SK-N-SH (cell line): ENCODE measurements at regions not wholly inside any gene's neighbourhood (a gene's known extent, or its start where the extent isn't known, plus 50 kb on each side); places are given as distances from the start of the nearest gene placed in this dataset.
A peak's percentile ranks its signal among the peaks of the same experiment; 100 is the strongest.

Experiments
- CTCF ChIA-PET: fragments of 300-600, 350-600 bp; formaldehyde crosslinking; extraction: SDS; loops from one replicate; lab custom pipeline; 2021; lab: Yijun Ruan, JAX
- POLR2A ChIA-PET: fragments of 350-600 bp; sonication (Branson Sonifier 250); formaldehyde crosslinking; extraction: SDS; loops from one replicate; lab custom pipeline; 2020; ENCODE audit warnings: antibody characterized with exemption, inconsistent platforms; lab: Yijun Ruan, JAX
- DNase-seq: peaks from one replicate; pipeline ENCODE4 v3.0.0; 2012
- H2AFZ ChIP-seq: fragments of 200-600 bp; sonication (generic); 2 replicates; pipeline ENCODE4 v1.8.1; 2016; ENCODE audit warnings: antibody characterized with exemption, mild to moderate bottlenecking, low read depth
- H3F3A ChIP-seq: fragments of 200-600 bp; sonication (generic); replicated peaks from 2 replicates; pipeline ENCODE3; 2016; ENCODE audit warnings: antibody characterized with exemption, mild to moderate bottlenecking; ENCODE audit not compliant: insufficient read depth
- H3K27ac ChIP-seq, 2 experiments: fragments of 200-500 bp in 1 of 2; fragments of 200-600 bp in 1 of 2; sonication (Bioruptor generic) in 1 of 2; sonication (generic), shearing (Covaris generic) in 1 of 2; 2 replicates each; pipeline versions ENCODE4 v1.5.1 to v1.6.1; 2014 to 2016; ENCODE audit warnings: low read depth in 2 of 2, inconsistent platforms in 1 of 2, low read length in 1 of 2, mild to moderate bottlenecking in 1 of 2, mixed read lengths in 1 of 2
- H3K27me3 ChIP-seq: fragments of 200-600 bp; sonication (generic), shearing (Covaris generic); 2 replicates; pipeline ENCODE4 v1.6.1; 2016; ENCODE audit warnings: mixed run types; ENCODE audit not compliant: insufficient read depth
- H3K36me3 ChIP-seq, 2 experiments: fragments of 200-500 bp in 1 of 2; fragments of 200-600 bp in 1 of 2; sonication (Bioruptor generic) in 1 of 2; sonication (generic) in 1 of 2; replicated peaks in 1 of 2; 2 replicates each; pipeline versions ENCODE3 to v1.5.1; 2014 to 2016; ENCODE audit warnings: low read length in 1 of 2, mild to moderate bottlenecking in 1 of 2; ENCODE audit not compliant: insufficient read depth in 2 of 2, control insufficient read depth in 1 of 2
- H3K4me1 ChIP-seq, 2 experiments: fragments of 200-500 bp in 1 of 2; fragments of 200-600 bp in 1 of 2; sonication (Bioruptor generic) in 1 of 2; sonication (generic), shearing (Covaris generic) in 1 of 2; 2 replicates each; pipeline versions ENCODE4 v1.5.1 to v1.6.1; 2014 to 2016; ENCODE audit warnings: low read depth in 1 of 2, low read length in 1 of 2, mixed run types in 1 of 2; ENCODE audit not compliant: insufficient read depth in 2 of 2, control insufficient read depth in 1 of 2
- H3K4me2 ChIP-seq: fragments of 200-600 bp; sonication (generic), shearing (Covaris generic); 2 replicates; pipeline ENCODE4 v1.6.1; 2017; ENCODE audit warnings: mixed run types
- H3K4me3 ChIP-seq, 2 experiments: fragments of 200-500 bp in 1 of 2; fragments of 200-600 bp in 1 of 2; sonication (Bioruptor generic) in 1 of 2; sonication (generic), shearing (Covaris generic) in 1 of 2; 2 replicates each; pipeline versions ENCODE4 v1.5.1 to v1.8.1; 2014 to 2016; ENCODE audit warnings: low read depth in 2 of 2, inconsistent platforms in 1 of 2, low read length in 1 of 2, mild to moderate bottlenecking in 1 of 2, mixed read lengths in 1 of 2, moderate library complexity in 1 of 2
- H3K79me2 ChIP-seq: fragments of 200-600 bp; sonication (generic); 2 replicates; pipeline ENCODE4 v1.8.1; 2017; ENCODE audit warnings: mild to moderate bottlenecking; ENCODE audit not compliant: insufficient read depth
- H3K9ac ChIP-seq: fragments of 200-600 bp; sonication (generic); 2 replicates; pipeline ENCODE4 v1.6.1; 2017; ENCODE audit warnings: mixed run types
- H3K9me2 ChIP-seq: fragments of 200-600 bp; sonication (generic); 2 replicates; pipeline ENCODE4 v1.6.1; 2017; ENCODE audit warnings: mixed run types
- H3K9me3 ChIP-seq: fragments of 200-600 bp; sonication (generic); 2 replicates; pipeline ENCODE4 v1.6.1; 2017; ENCODE audit warnings: mixed run types, mild to moderate bottlenecking, moderate library complexity
- H4K20me1 ChIP-seq: fragments of 200-600 bp; sonication (generic); 2 replicates; pipeline ENCODE4 v1.6.1; 2017; ENCODE audit warnings: mild to moderate bottlenecking, mixed run types; ENCODE audit not compliant: insufficient read depth
- ELF1 ChIP-seq: IDR thresholded peaks from 2 replicates; pipeline ENCODE4 v1.4.0; 2012
- FOXJ3 ChIP-seq: sonication (generic); formaldehyde crosslinking; IDR thresholded peaks from 2 replicates; pipeline ENCODE4 v1.5.1; 2020; ENCODE audit warnings: mild to moderate bottlenecking, missing genetic modification reagents
- GATA2 ChIP-seq: sonication (generic); formaldehyde crosslinking; IDR thresholded peaks from 2 replicates; pipeline ENCODE4 v1.5.0; 2020; ENCODE audit warnings: mild to moderate bottlenecking, missing genetic modification reagents
- IRF3 ChIP-seq: fragments of 150-350 bp; IDR thresholded peaks from 2 replicates; pipeline ENCODE4 v1.6.1; 2016; ENCODE audit warnings: mild to moderate bottlenecking, low read depth, low read length
- JUND ChIP-seq: IDR thresholded peaks from 2 replicates; pipeline ENCODE4 v1.4.0; 2012
- MXI1 ChIP-seq: IDR thresholded peaks from 2 replicates; pipeline ENCODE4 v1.6.1; 2012; ENCODE audit warnings: mild to moderate bottlenecking, low read depth, low read length, improper control_type of control experiment
- NFIC ChIP-seq: IDR thresholded peaks from 2 replicates; pipeline ENCODE4 v1.4.0; 2012; ENCODE audit warnings: borderline replicate concordance
- RAD21 ChIP-seq: IDR thresholded peaks from 2 replicates; pipeline ENCODE4 v1.6.1; 2012; ENCODE audit warnings: mild to moderate bottlenecking, low read length
- REST ChIP-seq: IDR thresholded peaks from 2 replicates; pipeline ENCODE4 v1.6.1; 2012; ENCODE audit warnings: mild to moderate bottlenecking, low read depth, low read length, moderate library complexity
- SMC3 ChIP-seq: IDR thresholded peaks from 2 replicates; pipeline ENCODE4 v1.6.1; 2012; ENCODE audit warnings: low read depth, low read length, improper control_type of control experiment
- TAF1 ChIP-seq: IDR thresholded peaks from 2 replicates; pipeline ENCODE4 v1.6.1; 2012; ENCODE audit warnings: low read depth, mild to moderate bottlenecking, low read length, moderate library complexity, borderline replicate concordance
- TCF12 ChIP-seq: IDR thresholded peaks from 2 replicates; pipeline ENCODE4 v1.4.0; 2012
- ZBTB33 ChIP-seq: IDR thresholded peaks from 2 replicates; pipeline ENCODE4 v1.4.0; 2012; ENCODE audit warnings: low read depth, borderline replicate concordance
- WGBS: methylation state at CpG from one replicate; pipeline ENCODE4 v1.1.6; 2017; ENCODE audit warnings: low lambda C conversion rate; 5-methylcytosine and 5-hydroxymethylcytosine counted together

GRCh38 chr10:36170943-36171501, 528.9 kb upstream of the FZD8 start (continued):
- TF ChIP-seq REST: no peak
- no peak for TF ChIP-seq RAD21
- TF ChIP-seq GATA2: no peak
- TF ChIP-seq IRF3: no peak
- no peak for TF ChIP-seq TAF1
- TF ChIP-seq JUND: peak; percentile 72

GRCh38 chr10:36170142-36170719, 528.1 kb upstream of the FZD8 start:
- ChIA-PET POLR2A (no interaction called here), CTCF (no interaction called here)
- WGBS: 84% methylated on average over 2 of the region's 2 CpGs

More at GRCh38 chr10:36170142-36170719, 528.1 kb upstream of the FZD8 start:
- no peaks in the 10 kb centered on the region for H3K79me2 ChIP-seq
- no peaks in the 10 kb centered on the region for H4K20me1 ChIP-seq
- H3K9me2 ChIP-seq: no peaks in the 10 kb centered on the region
- no peak overlapping the region for H3K9ac ChIP-seq
- H3K4me3 ChIP-seq: no peak overlapping the region
- H3F3A ChIP-seq: peaks cover 31% of the 10 kb centered on the region
- no peak overlapping the region for H2AFZ ChIP-seq
- no peak overlapping the region for H3K4me2 ChIP-seq
- DNase-seq: no peak
- no peaks in the 10 kb centered on the region for H3K27me3 ChIP-seq
- H3K27ac ChIP-seq: peak overlapping the region in 1 of 2 experiments; percentile 34; a peak in 1 of 4 replicates
- H3K36me3 ChIP-seq: no peaks in the 10 kb centered on the region
- peaks cover 0 to 22% of the 10 kb centered on the region in 2 experiments for H3K4me1 ChIP-seq
- H3K9me3 ChIP-seq: no peaks in the 10 kb centered on the region
- TF ChIP-seq TCF12: no peak
- no peak for TF ChIP-seq NFIC
- TF ChIP-seq MXI1: no peak
- no peak for TF ChIP-seq FOXJ3 (CRISPR knock-in tag)
- no peak for TF ChIP-seq ELF1
- no peak for TF ChIP-seq REST
- TF ChIP-seq ZBTB33: no peak
- TF ChIP-seq SMC3: no peak
- no peak for TF ChIP-seq IRF3
